ENCODE measurements at regions not wholly inside any gene's neighbourhood (a gene's known extent, or its start where the extent isn't known, plus 50 kb on each side); places are given as distances from the start of the nearest gene placed in this dataset.
A peak's percentile ranks its signal among the peaks of the same experiment; 100 is the strongest.
"Not testable (repeated sequence)": the region's sequence is repeated elsewhere in the genome, so short reads cannot be mapped to it uniquely, and the experiment has no call there.

DNA sequence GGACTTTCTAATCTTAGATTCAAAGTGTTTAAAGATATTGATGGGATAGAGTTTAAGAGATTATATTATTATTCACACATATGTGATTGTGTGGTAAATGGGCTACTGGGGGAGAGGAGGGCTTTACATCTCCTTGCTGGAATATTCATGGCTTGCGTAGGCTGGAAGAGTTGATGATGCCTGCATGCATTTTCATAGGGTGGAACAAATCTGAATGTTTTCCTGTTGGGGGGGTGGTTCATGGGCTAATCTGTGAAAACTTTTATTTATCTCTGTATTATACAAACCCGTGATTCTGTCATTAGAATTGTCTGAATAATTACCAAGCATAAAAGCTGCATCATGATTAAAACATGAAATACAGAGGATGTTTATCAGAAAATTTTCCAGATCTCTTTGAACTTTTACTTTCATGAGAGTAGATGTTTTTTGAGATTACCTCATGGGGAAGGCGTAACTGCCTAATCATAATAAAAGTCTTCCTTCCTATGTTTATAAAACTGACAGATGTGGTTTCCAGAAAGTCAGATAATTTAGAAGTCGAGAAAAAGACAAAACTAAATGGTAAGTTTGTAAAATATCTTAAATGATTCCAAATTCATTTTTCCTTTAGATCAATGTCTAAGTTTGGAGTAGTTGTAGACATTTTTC, 1185.4 kb upstream of the SEMA6A start:
- DNase-seq = no peak

DNA sequence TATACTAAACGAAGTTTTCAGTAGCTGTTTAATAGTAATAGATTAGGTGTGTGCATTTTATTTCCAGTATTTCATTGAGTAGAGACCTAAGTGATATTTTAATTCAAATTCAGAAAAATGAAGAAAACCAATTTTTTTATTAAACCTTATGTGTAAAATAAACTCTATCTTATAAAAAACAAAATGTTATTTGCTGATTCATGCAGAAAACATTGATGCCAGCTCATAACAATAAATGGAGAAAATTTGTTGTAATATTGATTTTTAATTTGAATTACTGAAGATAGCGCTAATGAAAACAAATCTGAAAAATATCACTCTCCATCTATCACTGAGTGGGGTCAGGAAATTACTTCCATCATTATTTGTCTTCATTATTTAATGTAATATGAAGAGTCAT, 1177.8 kb upstream of the SEMA6A start:
- no peak for DNase-seq

DNA sequence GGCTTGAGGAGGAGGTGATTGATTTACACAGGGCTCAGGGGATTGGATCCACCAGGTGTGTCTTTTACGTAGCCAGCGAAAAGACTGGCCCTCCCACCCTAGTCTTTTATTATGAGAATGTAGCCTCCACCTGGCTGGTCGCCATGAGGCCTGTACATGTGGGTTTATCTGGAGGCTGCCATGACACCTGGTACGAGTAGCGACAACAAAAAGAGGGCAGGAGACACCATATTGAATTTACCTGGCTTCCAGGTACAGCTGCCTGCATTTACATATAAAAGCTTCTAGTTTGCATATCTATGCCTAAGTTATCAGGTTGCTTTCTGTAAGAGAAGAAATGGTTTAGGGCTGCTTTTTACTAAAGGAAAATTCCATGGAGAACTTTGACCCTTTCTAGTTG, 1173.7 kb upstream of the SEMA6A start:
- DNase-seq = no peak

DNA sequence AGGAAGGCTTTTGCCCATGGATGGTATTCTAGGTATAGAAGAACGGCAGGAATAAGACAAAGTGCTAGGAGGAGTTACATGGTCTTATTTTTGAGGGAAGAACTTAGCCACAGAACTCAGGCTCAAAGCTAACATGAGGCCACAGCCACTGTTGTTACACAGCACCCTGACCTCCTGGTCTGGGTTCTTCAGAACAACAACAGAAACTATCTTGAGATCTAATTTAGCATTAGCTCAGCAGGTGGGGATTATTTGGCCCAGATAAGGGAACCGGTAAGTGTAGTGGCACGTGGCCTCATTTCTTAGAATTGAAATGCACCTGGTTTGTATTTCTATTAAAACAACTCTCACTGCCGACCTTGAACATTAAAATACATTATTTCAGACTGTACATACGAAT, 1168.7 kb upstream of the SEMA6A start:
- no peak for DNase-seq

DNA sequence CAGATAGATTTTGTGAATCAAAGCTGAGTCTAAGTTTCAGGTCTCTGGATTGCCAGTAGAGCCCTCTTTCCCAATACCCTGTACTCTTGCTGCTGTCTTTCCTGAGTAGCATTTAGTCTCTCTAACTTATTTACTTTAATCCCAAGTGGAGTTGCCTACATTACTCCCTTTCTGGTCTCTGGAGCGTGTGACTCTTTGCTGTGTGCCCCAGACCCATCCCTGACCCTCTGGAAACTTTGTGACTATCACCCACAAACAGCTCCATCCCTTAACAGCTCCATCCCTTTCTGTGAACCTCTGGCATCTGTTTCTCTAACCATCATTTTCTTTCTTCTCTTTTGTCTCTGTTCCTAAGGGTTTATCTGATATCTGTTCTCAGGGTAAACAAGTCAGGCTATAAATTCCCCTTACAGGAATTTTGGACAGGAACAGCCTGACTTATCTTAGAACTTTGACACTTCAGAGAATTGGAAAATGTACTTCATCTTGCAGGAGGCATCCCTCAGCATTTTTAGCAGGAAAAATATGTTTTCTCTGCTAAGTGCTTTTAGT, 1167.1 kb upstream of the SEMA6A start:
- DNase-seq = no peak

DNA sequence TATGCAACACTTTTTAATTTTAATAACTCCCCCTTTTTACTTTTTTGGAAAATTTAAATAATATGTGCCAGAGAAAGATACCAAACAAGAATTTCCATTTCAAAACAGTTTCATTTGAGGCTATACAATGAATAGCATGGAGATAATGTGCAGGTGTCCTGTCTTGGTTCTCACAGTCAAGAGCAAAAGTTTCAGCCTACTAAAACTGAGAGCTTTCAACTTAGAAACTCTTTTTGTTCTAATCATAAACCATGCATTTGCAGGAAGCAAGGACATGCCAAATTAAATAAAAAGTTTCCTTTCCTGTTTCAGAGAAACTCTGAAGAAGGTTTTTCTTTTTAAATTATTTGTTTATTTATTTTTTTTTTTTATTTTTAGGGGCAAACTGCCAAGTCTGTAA, 1165.6 kb upstream of the SEMA6A start:
- no peak for DNase-seq

DNA sequence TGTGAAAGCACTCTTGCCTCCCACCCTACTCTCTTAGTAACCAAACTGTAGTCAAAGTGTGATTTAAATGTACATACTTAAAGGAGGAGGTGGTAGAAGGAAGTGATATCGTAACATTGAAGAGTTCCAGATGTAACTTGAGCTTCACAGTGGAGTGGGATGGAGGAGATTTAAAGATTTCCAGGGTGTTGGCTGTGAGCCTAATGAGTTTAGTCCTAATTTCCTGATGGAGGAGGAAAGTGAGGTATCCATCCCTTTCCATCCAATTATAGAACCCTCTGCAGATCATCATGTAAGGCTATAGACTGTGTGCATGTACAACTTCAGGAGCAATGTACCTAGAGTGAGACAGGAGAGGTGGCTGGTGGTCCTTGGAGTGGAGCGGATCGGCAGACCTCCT, 1163.9 kb upstream of the SEMA6A start:
- DNase-seq = no peak

DNA sequence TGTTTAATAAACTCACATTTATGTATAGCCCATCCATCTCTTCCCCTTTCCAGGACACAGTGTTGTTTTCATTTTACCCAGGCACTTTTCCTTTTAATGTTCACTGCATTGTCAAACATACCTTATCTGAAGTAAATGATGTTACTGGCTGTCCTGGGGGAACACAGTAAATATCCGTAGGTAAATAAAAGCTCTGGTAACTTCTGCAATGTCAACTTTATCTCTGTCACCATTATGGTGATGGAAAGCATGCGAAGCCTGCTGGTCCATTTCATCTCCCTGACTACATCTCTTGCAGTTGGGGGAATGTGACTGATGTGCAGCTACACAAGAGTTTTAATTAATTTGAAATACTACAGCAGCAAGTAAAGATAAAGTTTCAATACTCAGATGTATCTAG, 1162.1 kb upstream of the SEMA6A start:
- DNase-seq = no peak

DNA sequence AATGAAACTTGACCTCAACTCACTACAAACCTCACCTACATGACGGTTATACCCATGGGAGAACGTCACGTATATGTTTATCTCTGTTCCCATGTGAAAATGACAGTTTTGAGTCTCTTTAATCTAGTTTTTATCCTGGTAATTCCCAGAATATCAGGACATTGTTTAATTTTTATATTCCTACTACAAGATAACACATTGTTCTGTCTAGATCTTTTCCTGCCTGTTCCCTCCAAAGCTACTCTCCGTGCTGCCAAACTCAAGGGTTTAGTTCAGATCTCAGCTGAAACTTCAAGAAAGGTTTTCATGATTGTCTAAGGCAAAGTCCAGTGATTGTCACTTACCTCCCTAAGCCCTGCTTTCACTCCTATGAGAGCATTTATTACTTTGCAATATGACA, 1159.4 kb upstream of the SEMA6A start:
- DNase-seq = no peak

DNA sequence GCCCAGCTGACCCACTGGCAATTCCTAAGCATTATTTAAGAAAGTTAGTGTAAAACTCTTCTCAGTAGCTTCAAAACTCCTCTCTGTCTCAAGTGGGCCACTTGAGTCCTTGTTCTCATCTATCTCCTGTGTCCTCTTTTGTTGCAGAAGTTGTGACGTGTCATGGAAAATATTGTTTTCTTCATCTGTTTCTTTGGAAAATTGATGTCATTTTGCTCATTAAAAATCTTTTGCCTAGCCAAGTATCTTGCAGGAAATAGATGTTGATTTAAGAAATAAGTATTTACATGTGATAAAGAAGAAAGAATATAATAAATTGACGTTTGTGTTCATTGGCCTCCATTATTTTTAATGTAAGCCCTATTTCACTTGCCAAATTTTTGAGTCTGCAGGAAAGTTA, 1158.4 kb upstream of the SEMA6A start:
- DNase-seq = no peak

DNA sequence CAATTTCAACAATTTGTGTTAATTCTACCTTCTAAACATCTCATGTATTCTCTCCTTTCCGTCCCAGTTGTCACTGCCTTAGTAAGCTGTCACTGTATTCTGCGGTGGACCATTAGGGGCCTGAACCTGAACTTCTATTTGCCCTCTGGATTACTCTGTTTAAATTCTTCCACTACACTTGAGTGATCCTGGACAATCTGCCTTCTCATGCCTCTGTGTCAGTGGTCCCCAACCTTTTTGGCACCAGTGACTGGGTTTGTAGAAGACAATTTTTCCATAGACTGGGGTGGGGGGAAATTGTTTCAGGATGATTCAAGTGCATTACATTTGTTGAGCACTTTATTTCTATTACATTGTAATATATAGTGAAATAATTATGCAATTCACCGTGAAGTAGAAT, 1157.6 kb upstream of the SEMA6A start:
- DNase-seq = no peak

DNA sequence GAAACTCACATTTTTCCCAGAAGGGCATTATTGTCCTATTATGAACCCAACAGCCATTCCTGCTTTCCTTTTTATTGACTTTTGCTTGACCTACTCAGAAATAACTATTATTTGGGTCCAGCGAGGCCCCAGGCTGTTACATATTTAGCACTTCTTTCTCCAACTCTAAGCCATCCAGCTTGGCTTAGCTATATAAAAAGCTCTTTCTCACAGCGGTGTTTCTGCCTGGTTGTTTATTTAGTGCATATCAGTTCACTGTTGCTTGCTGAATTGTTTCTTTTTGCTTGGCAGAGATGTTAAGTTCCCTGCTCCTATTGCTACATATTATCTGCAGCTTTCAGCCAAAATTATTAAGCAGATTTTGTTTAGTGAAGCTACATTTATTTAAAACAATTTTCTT, 1156.8 kb upstream of the SEMA6A start:
- no peak for DNase-seq

DNA sequence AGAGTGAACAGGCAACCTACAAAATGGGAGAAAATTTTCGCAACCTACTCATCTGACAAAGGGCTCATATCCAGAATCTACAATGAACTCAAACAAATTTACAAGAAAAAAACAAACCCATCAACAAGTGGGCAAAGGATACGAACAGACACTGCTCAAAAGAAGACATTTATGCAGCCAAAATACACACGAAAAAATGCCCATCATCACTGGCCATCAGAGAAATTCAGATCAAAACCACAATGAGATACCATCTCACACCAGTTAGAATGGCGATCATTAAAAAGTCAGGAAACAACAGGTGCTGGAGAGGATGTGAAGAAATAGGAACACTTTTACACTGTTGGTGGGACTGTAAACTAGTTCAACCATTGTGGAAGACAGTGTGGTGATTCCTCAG, 1146.2 kb upstream of the SEMA6A start:
- DNase-seq = not testable (repeated sequence)

DNA sequence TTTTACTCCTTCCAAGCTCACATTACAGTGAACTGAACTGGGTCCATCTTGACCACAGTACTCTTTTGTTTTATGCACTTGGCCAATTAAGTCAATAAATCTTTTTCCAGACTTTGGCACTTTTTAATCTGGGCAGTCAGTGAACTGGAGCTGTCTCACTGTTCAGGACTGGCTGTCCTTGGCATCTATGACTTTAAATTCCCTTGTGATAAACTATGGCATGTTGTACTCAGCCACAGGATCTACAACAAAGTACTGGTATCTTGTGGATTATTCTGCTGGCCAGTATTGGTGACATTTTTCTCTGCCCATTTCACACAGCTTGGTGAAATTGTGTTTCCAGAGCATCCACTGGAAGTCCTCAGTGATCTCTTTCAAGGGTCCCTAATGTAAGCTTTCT, 1144.8 kb upstream of the SEMA6A start:
- DNase-seq = no peak

DNA sequence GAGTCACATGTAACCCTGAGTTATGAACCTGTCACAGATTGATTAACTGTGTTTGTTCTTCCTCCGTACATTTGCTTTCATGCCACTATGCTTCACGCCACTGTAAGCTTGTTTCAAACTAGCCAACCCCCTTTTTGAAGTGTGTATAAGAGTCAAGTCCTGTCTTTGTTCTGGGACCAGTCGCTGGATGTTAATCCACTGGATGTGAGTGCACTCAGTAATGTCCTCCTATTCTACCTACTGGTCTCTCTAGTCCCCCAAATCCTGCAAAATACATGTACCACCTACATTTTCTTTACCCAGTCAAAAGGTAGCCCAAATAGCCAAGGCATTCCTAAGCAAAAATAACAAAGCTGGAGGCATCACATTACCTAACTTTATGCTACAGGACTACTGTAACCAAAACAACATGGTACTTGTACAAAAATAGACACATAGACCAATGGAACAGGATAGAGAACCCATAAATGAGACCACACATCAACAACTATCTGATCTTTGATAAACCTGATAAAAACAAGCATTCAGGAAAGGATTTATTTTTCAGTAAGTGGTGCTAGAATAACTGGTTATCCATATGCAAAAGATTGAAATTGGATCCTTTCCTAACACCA, 1139.1 kb upstream of the SEMA6A start:
- peak in 1 of 2 donors; percentile 3 for DNase-seq

DNA sequence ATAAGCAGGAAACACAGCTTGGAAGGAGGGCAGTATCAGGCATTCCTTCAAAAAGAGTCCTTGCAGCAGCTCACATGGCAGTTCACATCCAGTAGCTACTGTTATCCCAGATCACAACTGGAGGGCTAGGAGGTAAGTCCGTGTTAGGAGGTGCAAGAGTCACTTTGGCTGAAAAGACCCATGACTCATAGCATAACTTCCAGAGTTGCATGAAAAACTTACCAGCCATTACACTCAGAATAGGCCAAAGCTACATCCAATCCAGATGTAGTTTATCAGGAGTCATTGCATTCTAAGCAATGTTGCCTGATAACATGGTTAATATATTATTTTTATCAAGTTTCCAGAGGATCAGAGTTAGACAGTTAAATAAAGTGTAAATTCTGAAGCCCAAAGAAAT, 1126.4 kb upstream of the SEMA6A start:
- no peak for DNase-seq

DNA sequence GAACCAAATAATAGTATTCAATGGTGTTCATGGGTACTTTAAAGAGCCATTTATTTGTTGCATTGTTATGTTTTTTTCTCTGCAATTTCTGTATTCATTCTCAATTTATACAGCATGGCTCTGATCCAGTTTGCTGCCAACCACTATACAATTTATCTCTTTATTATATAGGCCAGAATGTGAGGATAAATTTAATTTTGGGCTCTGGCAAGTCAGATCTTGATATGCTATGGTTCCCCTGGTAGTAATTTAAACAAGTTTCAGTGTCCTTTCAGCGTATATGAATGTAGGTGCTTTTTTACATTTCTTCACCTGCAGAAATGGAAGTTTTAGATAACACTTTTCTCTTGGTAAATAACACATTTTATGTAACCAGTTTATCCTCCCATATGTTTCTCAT, 1118.0 kb upstream of the SEMA6A start:
- DNase-seq = no peak

DNA sequence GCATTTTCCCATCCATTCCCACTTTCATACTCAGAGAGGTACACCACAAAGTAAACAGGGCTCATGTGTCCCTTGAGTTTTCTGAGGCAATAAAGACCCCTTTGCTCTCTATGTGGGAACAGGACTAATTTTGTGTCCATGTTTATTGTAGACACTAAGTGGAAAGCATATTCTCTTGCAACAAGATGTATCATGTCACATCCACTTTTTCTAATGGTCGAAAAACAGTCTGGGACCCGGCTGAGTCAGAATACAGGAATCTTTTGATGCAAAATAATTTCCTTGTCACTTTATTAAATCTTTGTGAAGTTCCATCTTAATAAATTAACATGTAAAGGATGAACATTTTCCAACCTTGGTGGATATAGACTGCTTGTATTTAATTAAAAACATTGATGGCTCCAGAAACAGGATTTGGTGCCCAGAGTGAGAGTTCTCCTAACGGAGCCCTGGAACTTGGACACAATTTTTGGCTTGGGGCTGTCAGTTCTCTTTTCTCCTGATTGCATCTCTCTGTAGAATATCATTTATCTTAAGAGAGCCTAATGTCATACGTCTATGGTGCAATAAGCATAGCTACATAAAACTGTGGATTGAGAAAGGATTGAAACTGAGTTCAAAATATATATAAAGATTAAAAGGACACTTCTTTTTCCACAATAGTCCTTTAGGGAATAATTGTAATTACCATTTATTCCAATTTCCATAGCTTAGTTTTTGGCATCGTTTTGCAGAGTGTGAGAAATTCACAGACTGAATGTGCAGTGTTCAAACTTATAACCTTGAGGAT, 1116.7 kb upstream of the SEMA6A start:
- no peak for DNase-seq

DNA sequence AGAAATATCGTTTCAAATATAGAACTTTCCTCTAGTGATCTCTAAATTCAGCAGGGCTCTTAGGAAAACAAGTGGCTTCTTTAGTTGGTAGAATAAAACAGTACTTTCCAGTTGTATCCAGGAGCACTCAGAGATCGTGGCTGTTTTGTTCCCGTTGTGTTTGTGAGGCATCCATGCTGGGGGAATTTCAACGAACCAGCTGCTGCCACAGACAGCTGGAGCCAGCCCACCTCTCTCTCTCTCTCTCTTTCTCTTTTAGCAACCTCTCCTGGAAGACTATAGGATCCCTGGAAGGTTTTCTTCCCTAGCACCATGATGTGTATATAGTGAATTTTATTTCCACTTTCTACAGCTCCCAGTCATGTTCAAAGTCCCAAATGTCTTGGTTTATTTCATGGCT, 1116.0 kb upstream of the SEMA6A start:
- DNase-seq = no peak

DNA sequence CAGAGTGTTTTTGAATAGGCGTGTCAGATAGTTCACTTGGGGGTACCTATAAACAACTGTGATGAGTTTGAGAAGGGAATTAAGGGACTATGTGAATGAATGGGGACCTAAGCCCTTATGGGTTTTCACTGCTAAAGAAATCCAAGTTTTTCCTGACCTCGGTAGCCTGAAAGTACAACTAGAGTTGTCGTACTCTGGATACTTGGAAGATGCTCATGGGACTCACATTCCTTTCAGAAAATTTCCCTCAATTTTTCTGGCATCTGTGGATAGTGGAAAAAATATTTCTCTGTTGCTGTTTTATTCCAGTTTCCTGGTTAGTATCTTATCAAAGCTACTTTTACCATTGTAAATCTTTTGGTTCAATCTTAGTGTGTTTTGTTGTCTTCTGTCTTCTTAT, 1112.3 kb upstream of the SEMA6A start:
- no peak for DNase-seq

DNA sequence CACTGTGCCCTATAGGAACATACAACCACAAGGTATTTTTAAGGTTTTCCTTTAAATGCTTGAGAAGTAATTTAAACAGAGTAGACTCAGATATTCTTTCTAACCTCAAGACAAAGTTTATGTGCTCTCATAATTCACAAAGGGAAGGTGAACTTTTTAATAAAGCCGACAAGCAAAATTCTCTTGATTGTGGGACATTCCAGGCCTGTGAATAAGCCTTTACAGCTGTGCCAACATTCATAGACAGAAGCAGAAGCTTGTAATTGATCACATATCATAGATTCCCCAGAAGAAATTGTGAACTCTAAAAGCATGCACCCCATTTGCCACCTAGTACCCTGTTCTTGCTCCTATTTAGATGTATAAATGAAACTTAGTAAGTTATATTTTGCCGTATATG, 1107.8 kb upstream of the SEMA6A start:
- DNase-seq = no peak

DNA sequence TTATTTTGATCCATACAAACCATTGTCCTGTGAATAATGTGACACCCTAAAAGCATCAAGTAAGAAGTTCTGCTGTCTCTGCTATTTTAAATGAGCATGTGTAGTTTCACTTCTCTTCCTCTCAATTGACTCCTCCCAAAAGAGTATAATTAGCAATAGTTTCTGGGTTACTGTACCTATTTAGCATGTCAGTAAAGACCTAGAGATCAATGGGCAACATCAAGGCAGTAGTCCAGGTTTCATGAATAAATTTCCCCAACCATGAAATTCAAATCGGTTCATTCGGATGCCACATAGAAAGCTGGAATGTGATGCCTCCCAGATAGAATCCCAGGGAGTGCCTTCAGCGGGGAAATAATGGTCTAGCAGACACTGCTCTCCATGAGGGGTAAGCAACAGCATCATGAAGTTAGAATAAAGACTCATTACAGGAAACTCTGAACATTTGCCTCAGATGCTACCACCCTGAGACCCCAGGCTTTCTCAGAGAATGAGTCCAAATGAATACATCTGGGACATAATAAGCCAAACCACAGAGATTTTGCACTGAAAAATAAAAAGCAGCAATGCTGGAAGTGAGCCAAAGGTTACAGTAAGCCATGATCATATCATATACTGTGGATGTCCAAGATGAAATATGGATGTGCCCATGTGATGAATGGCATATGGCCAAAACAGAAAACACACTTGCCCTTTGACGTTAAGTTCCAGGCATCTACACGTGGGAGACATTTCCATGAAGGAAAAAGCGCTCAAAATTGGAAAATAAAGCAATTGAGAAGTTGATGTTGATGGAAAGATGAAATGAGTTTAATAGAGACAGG, 1107.0 kb upstream of the SEMA6A start:
- DNase-seq = no peak

DNA sequence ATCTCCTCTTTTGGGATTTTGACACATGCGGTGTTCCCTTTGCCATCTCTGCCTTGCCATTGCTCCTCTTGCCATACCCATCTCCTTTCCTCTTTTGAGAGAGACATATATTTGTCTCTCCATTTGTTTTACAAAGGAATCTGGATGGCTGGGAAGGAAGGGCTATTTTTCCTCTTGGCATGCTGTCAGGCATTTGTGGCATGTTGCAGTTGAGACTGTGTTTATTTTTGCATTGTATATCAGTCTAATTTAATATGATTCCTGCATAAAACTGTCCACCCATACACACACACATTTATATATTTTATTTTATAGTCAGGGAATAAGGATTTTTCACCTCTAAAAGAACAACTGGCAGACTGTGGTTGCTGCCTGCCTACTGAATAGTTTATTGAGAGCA, 1105.8 kb upstream of the SEMA6A start:
- DNase-seq = no peak

Measured in CD4-positive, alpha-beta T cell treated with Interferon alpha-2 for 1 hour (primary cell).